Sigmoid colon (tissue), 6 donors: ENCODE measurements at regions not wholly inside any gene's neighbourhood (a gene's known extent, or its start where the extent isn't known, plus 50 kb on each side); places are given as distances from the start of the nearest gene placed in this dataset.

Experiments used
- DNase-seq: peaks from one replicate; pipeline ENCODE4 v3.0.0-alpha.2; 2019
- H3K27ac ChIP-seq, 4 donors: fragments of 200-600 bp; sonication (generic); one replicate each; pipeline ENCODE4 v1.5.1; 2016 to 2019; ENCODE audit warnings: mild to moderate bottlenecking in 1 of 4
- H3K27me3 ChIP-seq, 3 donors: fragments of 200-600 bp; sonication (generic); one replicate each; pipeline ENCODE4 v1.5.1; 2019; ENCODE audit warnings: mild to moderate bottlenecking in 1 of 3
- H3K36me3 ChIP-seq, 4 donors: fragments of 200-600 bp; sonication (generic); one replicate each; pipeline ENCODE4 v1.5.1; 2016 to 2019
- H3K4me1 ChIP-seq, 4 donors: fragments of 200-600 bp; sonication (generic); one replicate each; pipeline ENCODE4 v1.5.1; 2017 to 2019
- H3K4me3 ChIP-seq, 4 donors: fragments of 200-600 bp; sonication (generic); one replicate each; pipeline ENCODE4 v1.5.1; 2017 to 2019; ENCODE audit warnings: mild to moderate bottlenecking in 2 of 4, moderate library complexity in 1 of 4
- H3K9me3 ChIP-seq, 4 donors: fragments of 200-600 bp in 3 of 4; sonication (generic) in 3 of 4; one replicate each; pipeline versions ENCODE4 v1.5.1 to v1.6.1; 2013 to 2019
- CTCF ChIP-seq, 4 experiments: fragments of 450-650 bp in 3 of 4; fragments of 200-600 bp in 1 of 4; IDR thresholded peaks; one replicate each; pipeline ENCODE4 v1.5.1; 2016 to 2019; ENCODE audit warnings: antibody characterized with exemption in 4 of 4, mild to moderate bottlenecking in 3 of 4, moderate library complexity in 2 of 4
- EP300 ChIP-seq, 4 donors: sonication (generic); formaldehyde crosslinking; IDR thresholded peaks; one replicate each; pipeline ENCODE4 v1.6.1; 2017; ENCODE audit warnings: antibody characterized with exemption in 4 of 4
- POLR2A ChIP-seq, 2 donors: fragments of 450-650 bp; IDR thresholded peaks; one replicate each; pipeline ENCODE4 v1.6.1; 2016; ENCODE audit warnings: antibody characterized with exemption in 2 of 2, mild to moderate bottlenecking in 2 of 2, moderate library complexity in 2 of 2
- POLR2AphosphoS5 ChIP-seq, 4 donors: sonication (generic); formaldehyde crosslinking; IDR thresholded peaks; one replicate each; pipeline ENCODE4 v1.6.1; 2017; ENCODE audit warnings: antibody characterized with exemption in 4 of 4
- whole genome bisulfite sequencing, 2 donors: extraction: QIAGEN DNeasy Blood & Tissue Kit; methylation state at CpG; one replicate each; pipeline ENCODE4 v1.1.7; 2013; 5-methylcytosine and 5-hydroxymethylcytosine counted together
- intact Hi-C: fragments of 100-400 bp; cut with DNase I; formaldehyde crosslinking; loops from one replicate; pipeline ENCODE4 v1.15.1; 2023
- donor health status: healthy with polysubstance abuse.
- donor health status: healthy.

GRCh38 chr6:86581833-86582232, 355.5 kb upstream of the HTR1E start:
- Histone ChIP-seq H3K27me3 (no peaks in the 10 kb centered on the region), H3K4me1 (no peaks in the 10 kb centered on the region), H3K27ac (no peak overlapping the region), H3K36me3 (no peaks in the 10 kb centered on the region), H3K9me3 (peaks cover 0 to 7% (median 4%) of the 10 kb centered on the region in 4 donors), H3K4me3 (no peak overlapping the region)
- no peak for DNase-seq
- TF ChIP-seq EP300 (IDR thresholded peaks at IDR 0.05), result no peak
- no peak for TF ChIP-seq POLR2A (IDR thresholded peaks at IDR 0.05)
- no peak for TF ChIP-seq POLR2AphosphoS5 (IDR thresholded peaks at IDR 0.05)
- no peak for TF ChIP-seq CTCF (IDR thresholded peaks at IDR 0.05)
- intact Hi-C loops, result no loop called here
- 74 to 95% methylated on average over 3 of the region's 3 CpGs for WGBS, 2 donors

- WGBS, 2 donors, result 88 to 93% methylated on average over 1 of the region's 1 CpG
- no peak overlapping the region for H3K4me3 ChIP-seq
- no peaks in the 10 kb centered on the region for H3K36me3 ChIP-seq
- H3K4me1 ChIP-seq, result no peaks in the 10 kb centered on the region
- H3K27ac ChIP-seq, result no peak overlapping the region
- intact Hi-C loops, result no loop called here
- no peaks in the 10 kb centered on the region for H3K27me3 ChIP-seq
- peaks cover 0 to 6% (median 0%) of the 10 kb centered on the region in 4 donors for H3K9me3 ChIP-seq
- DNase-seq, result no peak
- no peak for TF ChIP-seq EP300 (IDR thresholded peaks at IDR 0.05)
- no peak for TF ChIP-seq POLR2A (IDR thresholded peaks at IDR 0.05)
- no peak for TF ChIP-seq POLR2AphosphoS5 (IDR thresholded peaks at IDR 0.05)
- no peak for TF ChIP-seq CTCF (IDR thresholded peaks at IDR 0.05)
Observed at GRCh38 chr6:86563197-86563596, 374.1 kb upstream of the HTR1E start.

GRCh38 chr6:86558318-86558717, 379.0 kb upstream of the HTR1E start:
- no peak overlapping the region for H3K27ac ChIP-seq
- WGBS, 2 donors, result 47 to 64% methylated on average over 2 of the region's 2 CpGs
- H3K4me3 ChIP-seq, result no peak overlapping the region
- no peaks in the 10 kb centered on the region for H3K27me3 ChIP-seq
- H3K4me1 ChIP-seq, result no peaks in the 10 kb centered on the region
- DNase-seq, result no peak
- no peak for TF ChIP-seq EP300 (IDR thresholded peaks at IDR 0.05)
- no peak for TF ChIP-seq CTCF (IDR thresholded peaks at IDR 0.05)
- TF ChIP-seq POLR2A (IDR thresholded peaks at IDR 0.05), result no peak
- TF ChIP-seq POLR2AphosphoS5 (IDR thresholded peaks at IDR 0.05), result no peak
- H3K9me3 ChIP-seq, result peaks cover 0 to 3% (median 0%) of the 10 kb centered on the region in 4 donors
- intact Hi-C loops, result no loop called here
- no peaks in the 10 kb centered on the region for H3K36me3 ChIP-seq

GRCh38 chr6:86537292-86537861, 400.0 kb upstream of the HTR1E start:
- no peak for DNase-seq
- Histone ChIP-seq H3K4me1 (no peaks in the 10 kb centered on the region), H3K36me3 (no peaks in the 10 kb centered on the region), H3K9me3 (no peaks in the 10 kb centered on the region), H3K4me3 (no peak overlapping the region), H3K27me3 (no peaks in the 10 kb centered on the region), H3K27ac (no peak overlapping the region)
- no peak for TF ChIP-seq EP300 (IDR thresholded peaks at IDR 0.05)
- no peak for TF ChIP-seq CTCF (IDR thresholded peaks at IDR 0.05)
- TF ChIP-seq POLR2AphosphoS5 (IDR thresholded peaks at IDR 0.05), result no peak
- no peak for TF ChIP-seq POLR2A (IDR thresholded peaks at IDR 0.05)
- intact Hi-C loops, result no loop called here
- WGBS, 2 donors, result 68 to 72% methylated on average over 2 of the region's 2 CpGs

GRCh38 chr6:86536121-86536520, 401.2 kb upstream of the HTR1E start:
- DNase-seq, result no peak
- TF ChIP-seq POLR2AphosphoS5 (IDR thresholded peaks at IDR 0.05) (no peak), POLR2A (IDR thresholded peaks at IDR 0.05) (no peak), EP300 (IDR thresholded peaks at IDR 0.05) (no peak)
- Histone ChIP-seq H3K4me1 (no peaks in the 10 kb centered on the region), H3K9me3 (no peaks in the 10 kb centered on the region), H3K27ac (no peak overlapping the region), H3K4me3 (no peak overlapping the region), H3K36me3 (no peaks in the 10 kb centered on the region), H3K27me3 (no peaks in the 10 kb centered on the region)
- intact Hi-C loops, result no loop called here
